ENCODE measurements at regions not wholly inside any gene's neighbourhood (a gene's known extent, or its start where the extent isn't known, plus 50 kb on each side); places are given as distances from the start of the nearest gene placed in this dataset.

GRCh38 chr6:120675886-120676285 is 658.4 kb downstream of the TBC1D32 start:
- no peak for TF ChIP-seq CTCF (IDR thresholded peaks at IDR 0.05)
- no peak for TF ChIP-seq POLR2A (IDR thresholded peaks at IDR 0.05)
